Stimulated activated CD8-positive, alpha-beta memory T cell treated with anti-CD3 and anti-CD28 coated beads, Interleukin-7, amount 100 ng/mL, for 24 hours (primary cell): ENCODE measurements at regions not wholly inside any gene's neighbourhood (a gene's known extent, or its start where the extent isn't known, plus 50 kb on each side); places are given as distances from the start of the nearest gene placed in this dataset.
A peak's percentile ranks its signal among the peaks of the same experiment; 100 is the strongest.
"Not testable (repeated sequence)": the region's sequence is repeated elsewhere in the genome, so short reads cannot be mapped to it uniquely, and the experiment has no call there.

Experiments used
- DNase-seq: peaks from one replicate; pipeline ENCODE4 v3.0.0-alpha.2; 2020; ENCODE audit warnings: low read depth

GRCh38 chrX:131595120-131595519, 51.2 kb downstream of the OR13H1 start:
- DNase-seq = no peak

- no peak for DNase-seq
Observed at GRCh38 chrX:131607792-131608369, 64.0 kb downstream of the OR13H1 start.

GRCh38 chrX:131609480-131609879, 65.6 kb downstream of the OR13H1 start:
- no peak for DNase-seq

DNA sequence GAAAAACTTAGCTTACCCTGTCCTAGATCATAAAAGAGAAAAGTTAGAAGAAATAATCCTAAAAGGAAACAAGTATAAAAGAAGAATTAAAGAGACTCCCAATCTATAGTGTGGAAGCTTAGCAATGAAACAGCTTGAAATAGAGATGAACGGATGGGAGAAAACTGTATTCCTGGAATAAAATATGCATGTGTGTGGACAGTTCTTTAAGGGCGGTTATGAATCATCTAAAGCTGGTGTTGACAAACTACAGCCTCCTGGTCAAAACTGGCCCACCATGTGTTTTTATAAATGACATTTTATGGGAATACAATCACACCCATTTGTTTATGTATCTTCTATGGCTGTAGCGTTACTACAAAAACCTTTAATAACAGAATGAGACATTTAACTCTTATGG, 69.4 kb downstream of the OR13H1 start:
- no peak for DNase-seq

GRCh38 chrX:131614241-131614640, 70.4 kb downstream of the OR13H1 start:
- no peak for DNase-seq

GRCh38 chrX:131617182-131617581, 73.3 kb downstream of the OR13H1 start:
- no peak for DNase-seq

- DNase-seq = no peak
Observed at GRCh38 chrX:131621650-131622049, 77.8 kb downstream of the OR13H1 start.

GRCh38 chrX:131626681-131627296, 82.9 kb downstream of the OR13H1 start:
- no peak for DNase-seq

DNA sequence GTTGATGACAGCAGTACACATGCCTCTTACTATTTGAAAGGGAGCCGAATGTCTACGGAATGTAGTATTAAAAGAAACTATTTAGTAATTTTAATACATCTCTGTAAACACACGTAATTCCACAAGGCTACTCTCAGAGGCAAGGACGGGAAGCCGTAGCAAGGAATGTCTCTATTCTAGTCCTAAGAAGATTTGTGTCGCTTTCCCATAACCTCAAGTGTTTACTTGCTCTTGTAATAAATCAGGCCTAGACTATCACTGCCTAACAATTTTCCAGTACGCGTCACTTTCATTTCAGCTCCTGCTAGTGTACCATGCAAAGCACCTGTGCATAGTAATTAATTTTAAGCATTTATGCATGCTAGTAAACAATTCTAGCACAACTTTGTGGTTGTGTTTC, 86.7 kb downstream of the OR13H1 start:
- no peak for DNase-seq

DNA sequence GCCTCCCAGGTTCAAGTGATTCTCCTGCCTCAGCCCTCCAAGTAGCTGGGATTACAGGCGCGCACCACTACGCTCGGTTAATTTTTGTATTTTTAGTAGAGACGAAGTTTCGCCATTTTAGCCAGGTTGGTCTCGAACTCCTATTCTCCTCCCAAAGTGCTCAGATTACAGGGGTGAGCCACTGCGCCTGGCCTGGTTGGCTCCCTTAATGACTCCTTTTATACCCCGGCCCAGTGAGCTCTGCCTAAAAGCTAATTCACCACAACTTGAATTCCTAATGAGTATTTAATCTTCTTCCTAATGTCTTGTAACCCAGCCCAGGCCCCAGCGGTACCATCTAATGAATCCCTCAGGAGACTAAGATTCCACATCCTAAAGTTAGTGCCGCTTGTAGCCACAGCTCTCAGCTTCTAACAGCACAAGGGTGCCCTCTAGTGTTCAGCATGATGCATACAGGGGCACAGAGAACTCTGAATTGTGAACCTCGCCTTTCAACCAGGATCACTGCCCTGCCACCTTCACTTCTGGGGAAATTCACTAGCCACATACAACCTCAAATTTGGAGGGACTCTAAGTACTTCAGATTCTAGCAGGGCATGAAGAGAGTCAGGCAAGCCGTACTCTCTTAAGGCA, 89.5 kb downstream of the OR13H1 start:
- no peak for DNase-seq

GRCh38 chrX:131634900-131635299, 91.0 kb downstream of the OR13H1 start:
- DNase-seq = no peak

GRCh38 chrX:131646106-131646505, 102.2 kb downstream of the OR13H1 start:
- no peak for DNase-seq

DNA sequence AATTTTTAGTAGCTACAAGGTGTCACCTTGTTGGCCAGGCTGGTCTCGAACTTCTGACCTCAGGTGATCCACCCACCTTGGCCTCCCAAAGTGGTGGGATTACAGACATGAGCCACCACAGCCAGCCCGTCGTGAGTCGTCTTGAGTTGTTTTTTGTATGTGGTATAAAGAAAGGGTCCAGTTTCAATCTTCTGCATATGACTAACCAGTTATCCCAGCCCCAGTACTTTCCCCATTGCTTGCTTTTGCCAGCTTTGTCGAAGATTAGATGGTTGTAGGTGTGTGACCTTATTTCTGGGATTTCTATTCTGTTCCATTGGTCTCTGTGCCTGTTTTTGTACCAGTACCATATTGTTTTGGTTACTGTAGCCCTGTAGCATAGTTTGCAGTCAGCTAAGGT, 105.9 kb downstream of the OR13H1 start:
- no peak for DNase-seq

GRCh38 chrX:131650637-131651410, 107.0 kb downstream of the OR13H1 start:
- DNase-seq = no peak

GRCh38 chrX:131663726-131664125, 119.9 kb downstream of the OR13H1 start:
- not testable (repeated sequence) for DNase-seq

DNA sequence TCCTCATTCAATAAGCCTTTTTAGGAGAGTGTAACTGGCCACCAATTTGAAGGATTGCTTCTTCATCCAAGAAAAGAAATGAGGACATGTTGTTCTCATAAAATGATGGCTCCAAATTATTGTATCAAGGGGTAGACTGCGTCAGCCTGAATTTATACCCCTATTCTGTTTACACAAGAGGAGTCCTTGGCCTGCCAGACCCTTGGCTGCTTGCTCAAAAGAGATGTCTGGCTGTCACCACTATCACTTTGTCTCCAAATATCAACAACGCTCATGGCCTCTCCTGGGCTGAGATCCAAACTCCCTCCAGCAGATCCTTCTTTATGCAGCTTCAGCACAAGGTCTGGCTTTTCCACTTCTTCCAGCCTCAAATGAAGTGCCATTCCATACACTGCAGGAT, 127.9 kb downstream of the OR13H1 start:
- DNase-seq = no peak

- no peak for DNase-seq
Observed at GRCh38 chrX:131675596-131676194, 131.8 kb downstream of the OR13H1 start.

- DNase-seq = peak; percentile 4
Observed at GRCh38 chrX:131677655-131678628, 134.1 kb downstream of the OR13H1 start.

DNA sequence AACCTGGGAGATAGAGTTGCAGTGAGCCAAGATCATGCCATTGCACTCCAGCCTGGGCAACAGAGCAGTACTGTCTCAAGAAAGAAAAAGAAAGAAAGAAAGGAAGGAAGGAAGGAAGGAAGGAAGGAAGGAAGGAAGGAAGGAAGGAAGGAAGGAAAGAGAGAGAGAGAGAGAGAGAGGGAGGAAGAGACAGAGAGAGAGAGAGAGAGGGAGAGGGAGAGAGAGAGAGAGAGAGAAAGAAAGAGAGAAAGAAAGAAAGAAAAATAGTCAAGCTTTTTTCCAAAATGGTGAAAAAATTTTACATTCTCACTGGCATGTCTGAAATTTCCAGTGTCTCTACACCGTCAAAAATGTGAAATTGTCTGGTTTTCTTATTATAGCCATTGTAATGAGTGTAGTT, 138.9 kb downstream of the OR13H1 start:
- DNase-seq = not testable (repeated sequence)

DNA sequence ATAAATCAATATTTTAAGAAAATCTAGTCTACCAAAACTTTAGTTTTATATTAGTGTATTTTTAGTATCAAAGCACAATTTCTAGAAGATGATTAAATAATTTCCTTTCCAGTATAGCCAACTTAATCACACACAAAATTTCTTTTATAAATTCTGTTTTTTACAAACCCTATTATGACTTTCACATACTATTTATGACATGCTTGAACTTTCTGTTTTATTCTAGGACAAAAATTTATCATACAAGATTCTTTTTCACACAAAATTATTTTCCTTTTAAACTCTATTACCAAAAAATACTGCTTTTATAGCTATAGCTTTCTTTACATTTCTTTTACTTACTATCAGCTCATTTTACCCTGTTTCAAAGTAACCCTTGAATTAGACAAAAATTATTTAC, 149.5 kb downstream of the OR13H1 start:
- DNase-seq = no peak

GRCh38 chrX:131696989-131697388, 153.1 kb downstream of the OR13H1 start:
- DNase-seq = not testable (repeated sequence)
